GM19455 (cell line): ENCODE measurements at regions not wholly inside any gene's neighbourhood (a gene's known extent, or its start where the extent isn't known, plus 50 kb on each side); places are given as distances from the start of the nearest gene placed in this dataset.

Experiments
- ATAC-seq: cut with Tn5 transposase; IDR thresholded peaks from one replicate; pipeline ENCODE4 v1.9.1; 2021; ENCODE audit not compliant: unreplicated experiment

DNA sequence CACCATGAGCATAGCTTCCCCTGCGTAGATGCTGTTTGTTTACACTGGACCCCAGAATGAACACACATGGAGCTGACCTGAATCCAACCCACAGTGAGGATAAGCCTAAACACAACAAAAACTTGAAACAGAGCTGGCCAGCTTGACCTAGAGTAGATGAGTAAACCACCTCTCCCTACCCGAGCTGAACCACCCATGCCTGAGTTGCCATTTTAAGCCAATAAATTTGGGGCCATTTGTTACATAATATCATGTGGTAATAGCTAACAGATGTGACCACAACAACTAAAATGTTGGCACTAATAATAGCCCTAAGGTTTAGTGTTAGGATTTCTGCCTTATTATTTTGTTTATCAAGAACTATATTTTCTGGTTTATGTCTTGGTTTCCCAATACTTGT, 103.2 kb upstream of the GRIK2 start:
- no peak for ATAC-seq

DNA sequence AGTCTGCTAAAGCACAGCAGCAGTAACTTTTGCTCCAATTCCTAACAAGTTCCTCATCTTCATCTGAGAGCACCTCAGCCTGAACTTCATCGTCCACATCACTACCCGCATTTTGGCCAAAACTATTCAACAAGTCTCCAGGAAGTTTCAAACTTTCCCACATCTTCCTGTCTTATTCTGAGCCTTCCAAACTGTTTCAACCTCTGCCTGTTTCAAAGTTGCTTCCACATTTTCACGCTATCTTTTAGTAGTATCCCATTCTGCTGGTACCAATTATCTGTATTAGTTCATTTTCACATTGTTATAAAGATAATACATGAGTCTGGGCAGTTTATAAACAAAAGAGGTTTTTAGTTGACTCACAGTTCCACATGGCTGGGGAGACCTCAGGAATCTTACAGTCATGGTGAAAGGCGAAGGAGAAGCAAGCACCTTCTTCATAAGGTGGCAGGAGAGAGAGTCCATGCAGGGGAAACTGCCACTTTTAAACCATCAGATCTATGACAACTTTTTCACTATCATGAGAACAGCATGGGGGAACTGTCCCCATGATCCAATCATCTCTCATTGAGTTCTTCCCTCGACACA, 99.4 kb upstream of the GRIK2 start:
- no peak for ATAC-seq

DNA sequence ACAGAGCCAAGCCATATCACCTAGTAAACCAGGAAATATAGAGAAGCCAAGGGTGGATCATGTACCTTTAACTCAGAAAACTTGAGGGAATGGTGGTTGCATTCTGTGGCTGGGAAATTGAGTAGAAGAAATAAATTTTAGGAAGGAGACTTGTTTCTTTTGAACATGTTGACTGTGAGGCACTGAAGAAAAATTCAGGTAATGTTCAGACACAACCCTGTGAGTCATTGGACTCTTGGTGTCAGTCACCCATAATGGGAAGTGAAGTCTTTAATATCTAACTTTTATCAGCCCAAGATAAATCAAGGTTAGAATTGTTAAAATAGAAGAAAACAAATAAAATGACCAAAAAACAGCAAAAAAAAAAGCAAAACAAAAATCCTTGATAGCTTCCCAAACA, 98.8 kb upstream of the GRIK2 start:
- no peak for ATAC-seq

DNA sequence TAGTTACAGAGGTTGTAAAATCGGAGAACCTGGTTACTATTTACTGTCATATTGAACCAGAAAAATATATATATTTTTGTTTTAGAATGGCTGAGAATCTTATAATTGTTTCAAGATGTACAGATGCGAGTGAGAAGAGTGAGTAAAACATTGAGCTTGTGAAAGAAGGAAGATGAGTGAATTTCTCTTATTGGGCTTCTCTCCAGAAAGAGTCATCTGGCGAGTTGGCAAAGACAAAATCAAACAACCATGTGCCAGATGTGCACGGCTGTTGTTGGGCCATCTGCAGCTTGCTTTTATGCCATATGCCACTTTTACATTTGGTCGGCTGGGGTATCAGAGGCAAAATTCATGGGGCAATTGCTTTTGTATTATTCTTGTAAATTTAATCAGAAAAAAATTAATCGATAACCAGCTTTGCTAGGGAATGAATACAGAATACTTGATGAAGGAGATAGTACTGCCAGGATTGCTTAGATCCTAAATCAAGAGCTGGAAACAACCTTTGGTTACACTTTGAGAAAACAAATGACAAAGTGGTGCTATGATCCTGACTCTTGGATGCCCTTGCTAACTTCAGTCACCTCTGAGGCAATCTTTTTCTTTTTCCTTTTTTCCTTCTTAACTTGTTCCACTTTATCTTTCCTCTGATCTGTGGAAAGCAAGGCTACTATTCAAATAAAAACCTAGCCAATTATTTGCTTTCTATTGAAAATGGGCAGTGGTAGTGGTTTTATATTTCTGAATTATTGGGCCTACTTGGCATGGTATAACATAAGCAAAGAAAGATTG, 97.1 kb upstream of the GRIK2 start:
- ATAC-seq, result no peak

- ATAC-seq, result no peak
Observed at GRCh38 chr6:101302593-101302992, 90.9 kb upstream of the GRIK2 start.

DNA sequence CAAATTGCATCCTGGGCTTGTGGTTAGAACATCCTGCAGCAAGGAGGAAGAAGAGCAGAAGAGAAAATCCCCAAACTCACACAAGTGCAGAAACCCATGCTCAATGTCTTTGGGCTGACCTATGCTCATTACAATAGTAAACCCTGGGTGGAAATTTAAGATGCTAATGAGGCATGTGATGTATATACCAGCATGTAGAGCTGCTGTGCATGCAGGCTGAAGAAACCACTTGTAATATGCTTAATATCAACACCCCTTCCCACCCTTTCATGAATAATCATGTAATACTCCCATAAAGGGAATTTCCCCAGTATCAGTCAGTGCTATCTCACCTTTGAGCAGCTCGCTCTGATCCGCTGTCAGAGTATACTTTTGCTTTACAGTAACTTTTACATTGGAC, 90.0 kb upstream of the GRIK2 start:
- ATAC-seq, result no peak

DNA sequence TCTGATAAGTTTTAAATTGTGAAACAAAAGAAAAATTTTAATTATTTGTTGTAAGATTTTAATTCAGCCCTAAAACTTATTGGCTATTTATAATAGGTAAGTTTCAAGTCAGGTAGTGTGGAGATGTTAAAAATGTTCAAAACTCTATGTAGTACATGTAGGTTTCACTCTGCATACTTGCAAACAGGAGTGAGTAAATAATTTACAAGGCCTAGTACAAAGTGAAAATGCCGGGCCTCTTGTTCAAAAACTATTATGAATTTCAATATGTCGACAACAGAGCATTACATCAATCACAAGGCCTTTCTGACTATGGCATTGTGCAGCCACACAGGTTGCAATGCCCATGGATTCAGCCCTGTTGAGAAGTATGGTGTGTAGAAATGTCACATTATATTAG, 80.9 kb upstream of the GRIK2 start:
- ATAC-seq, result no peak

- ATAC-seq, result no peak
Observed at GRCh38 chr6:101322921-101323320, 70.6 kb upstream of the GRIK2 start.

- ATAC-seq, result no peak
Observed at GRCh38 chr6:101326411-101326810, 67.1 kb upstream of the GRIK2 start.

- ATAC-seq, result no peak
Observed at GRCh38 chr6:101341926-101342325, 51.6 kb upstream of the GRIK2 start.
